ENCODE measurements at regions not wholly inside any gene's neighbourhood (a gene's known extent, or its start where the extent isn't known, plus 50 kb on each side); places are given as distances from the start of the nearest gene placed in this dataset.
"Not testable (repeated sequence)": the region's sequence is repeated elsewhere in the genome, so short reads cannot be mapped to it uniquely, and the experiment has no call there.

- DNase-seq = no peak
Observed at GRCh38 chr14:40074169-40074568, 641.9 kb upstream of the FBXO33 start.

GRCh38 chr14:40072175-40072574, 639.9 kb upstream of the FBXO33 start:
- DNase-seq = no peak

GRCh38 chr14:40058901-40059897, 627.0 kb upstream of the FBXO33 start:
- DNase-seq = no peak

- DNase-seq = no peak
Observed at GRCh38 chr14:40053416-40053815, 621.2 kb upstream of the FBXO33 start.

GRCh38 chr14:40028991-40029390, 596.8 kb upstream of the FBXO33 start:
- no peak for DNase-seq

- DNase-seq = no peak
Observed at GRCh38 chr14:40025101-40025500, 592.9 kb upstream of the FBXO33 start.

- no peak for DNase-seq
Observed at GRCh38 chr14:40010961-40011360, 578.7 kb upstream of the FBXO33 start.

GRCh38 chr14:40009771-40010170, 577.5 kb upstream of the FBXO33 start:
- no peak for DNase-seq

- not testable (repeated sequence) for DNase-seq
Observed at GRCh38 chr14:40008345-40008744, 576.1 kb upstream of the FBXO33 start.

GRCh38 chr14:40004871-40005500, 572.8 kb upstream of the FBXO33 start:
- DNase-seq = no peak

GRCh38 chr14:40003773-40004172, 571.5 kb upstream of the FBXO33 start:
- DNase-seq = no peak

GRCh38 chr14:39998854-39999253, 566.6 kb upstream of the FBXO33 start:
- no peak for DNase-seq

GRCh38 chr14:39998114-39998513, 565.9 kb upstream of the FBXO33 start:
- DNase-seq = no peak

GRCh38 chr14:39991041-39991440, 558.8 kb upstream of the FBXO33 start:
- peak; percentile 40 for DNase-seq

- peak; percentile 64 for DNase-seq
Observed at GRCh38 chr14:39988939-39989338, 556.7 kb upstream of the FBXO33 start.

- DNase-seq = no peak
Observed at GRCh38 chr14:39984323-39984722, 552.1 kb upstream of the FBXO33 start.

- DNase-seq = no peak
Observed at GRCh38 chr14:39977198-39977597, 545.0 kb upstream of the FBXO33 start.

- DNase-seq = no peak
Observed at GRCh38 chr14:39974036-39974435, 541.8 kb upstream of the FBXO33 start.

- no peak for DNase-seq
Observed at GRCh38 chr14:39972704-39973103, 540.5 kb upstream of the FBXO33 start.

- DNase-seq = no peak
Observed at GRCh38 chr14:39967885-39968284, 535.7 kb upstream of the FBXO33 start.

- no peak for DNase-seq
Observed at GRCh38 chr14:39957987-39958386, 525.8 kb upstream of the FBXO33 start.

GRCh38 chr14:39957290-39957689, 525.1 kb upstream of the FBXO33 start:
- DNase-seq = no peak

- DNase-seq = no peak
Observed at GRCh38 chr14:39956372-39956771, 524.1 kb upstream of the FBXO33 start.

GRCh38 chr14:39948235-39948634, 516.0 kb upstream of the FBXO33 start:
- DNase-seq = no peak

Data from NCI-H2171 treated with DMSO at 0.1 percent for 48 hours (cell line).